ENCODE measurements at regions not wholly inside any gene's neighbourhood (a gene's known extent, or its start where the extent isn't known, plus 50 kb on each side); places are given as distances from the start of the nearest gene placed in this dataset.

GRCh38 chr11:70666311-70666710 is 268.0 kb downstream of the CTTN start:
- H3K4me3 ChIP-seq (ENCODE audit: low read depth, low read length), result no peak overlapping the region
- in situ Hi-C loops (cut with HindIII; ENCODE audit: low pct_ligation_motif_present, low sequenced_read_pairs), result no loop called here
- DNase-seq, result no peak
- H3K36me3 ChIP-seq (replicated peaks), result no peaks in the 10 kb centered on the region
- H3K27ac ChIP-seq, result no peak overlapping the region
- TF ChIP-seq CTCF (IDR thresholded peaks at IDR 0.05; ENCODE audit: low read depth, low read length, missing control alignments), result no peak
- peaks cover 9% of the 10 kb centered on the region for H3K27me3 ChIP-seq (replicated peaks)

GRCh38 chr11:70667767-70668166 is 269.4 kb downstream of the CTTN start:
- TF ChIP-seq CTCF (IDR thresholded peaks at IDR 0.05; ENCODE audit: low read depth, low read length, missing control alignments), result no peak
- no peaks in the 10 kb centered on the region for H3K27me3 ChIP-seq (replicated peaks)
- H3K4me3 ChIP-seq (ENCODE audit: low read depth, low read length), result no peak overlapping the region

GRCh38 chr11:70668204-70669202 is 270.2 kb downstream of the CTTN start:
- in situ Hi-C loops (cut with HindIII; ENCODE audit: low pct_ligation_motif_present, low sequenced_read_pairs), result no loop called here

More at GRCh38 chr11:70667767-70668166, 269.4 kb downstream of the CTTN start:
- Histone ChIP-seq H3K36me3 (replicated peaks) (no peaks in the 10 kb centered on the region), H3K27ac (no peak overlapping the region)
- in situ Hi-C loops (cut with HindIII; ENCODE audit: low pct_ligation_motif_present, low sequenced_read_pairs), result no loop called here
- DNase-seq, result no peak

GRCh38 chr11:70669281-70669680 is 271.0 kb downstream of the CTTN start:
- in situ Hi-C loops (cut with HindIII; ENCODE audit: low pct_ligation_motif_present, low sequenced_read_pairs), result no loop called here
- Histone ChIP-seq H3K4me3 (ENCODE audit: low read depth, low read length) (no peak overlapping the region), H3K27me3 (replicated peaks) (no peaks in the 10 kb centered on the region), H3K36me3 (replicated peaks) (no peaks in the 10 kb centered on the region), H3K27ac (no peak overlapping the region)
- no peak for DNase-seq
- no peak for TF ChIP-seq CTCF (IDR thresholded peaks at IDR 0.05; ENCODE audit: low read depth, low read length, missing control alignments)

More at GRCh38 chr11:70668204-70669202, 270.2 kb downstream of the CTTN start:
- Histone ChIP-seq H3K4me3 (ENCODE audit: low read depth, low read length) (no peak overlapping the region), H3K27ac (no peak overlapping the region), H3K27me3 (replicated peaks) (no peaks in the 10 kb centered on the region), H3K36me3 (replicated peaks) (no peaks in the 10 kb centered on the region)
- no peak for TF ChIP-seq CTCF (IDR thresholded peaks at IDR 0.05; ENCODE audit: low read depth, low read length, missing control alignments)
- DNase-seq, result no peak

GRCh38 chr11:70669871-70670675 is 271.7 kb downstream of the CTTN start:
- in situ Hi-C loops (cut with HindIII; ENCODE audit: low pct_ligation_motif_present, low sequenced_read_pairs), result no loop called here
- Histone ChIP-seq H3K27ac (no peak overlapping the region), H3K27me3 (replicated peaks) (no peaks in the 10 kb centered on the region), H3K4me3 (ENCODE audit: low read depth, low read length) (no peak overlapping the region), H3K36me3 (replicated peaks) (no peaks in the 10 kb centered on the region)
- TF ChIP-seq CTCF (IDR thresholded peaks at IDR 0.05; ENCODE audit: low read depth, low read length, missing control alignments), result no peak
- no peak for DNase-seq
